ENCODE measurements at regions not wholly inside any gene's neighbourhood (a gene's known extent, or its start where the extent isn't known, plus 50 kb on each side); places are given as distances from the start of the nearest gene placed in this dataset.

GRCh38 chr3:72222410-72222809, 437.5 kb upstream of the PROK2 start:
- Histone ChIP-seq H2AFZ (replicated peaks; ENCODE audit: low read length, poor library complexity) (no peak overlapping the region), H3K18ac (ENCODE audit: low read depth, low read length) (no peak overlapping the region), H3K14ac (replicated peaks; ENCODE audit: low read depth, low read length) (no peak overlapping the region), H2BK120ac (ENCODE audit: low read depth, low read length) (no peak overlapping the region), H3K23ac (ENCODE audit: low read depth, low read length) (no peak overlapping the region), H4K8ac (ENCODE audit: low read depth in 2 of 2, low read length in 2 of 2) (no peak overlapping the region), H3K9ac (ENCODE audit: low read depth, low read length) (no peak overlapping the region), H4K5ac (ENCODE audit: low read depth, low read length) (no peak overlapping the region), H3K27ac (ENCODE audit: insufficient read depth, low read length) (no peak overlapping the region), H3K9me1 (ENCODE audit: insufficient read depth, low read length) (no peaks in the 10 kb centered on the region), H3K27me3 (ENCODE audit: control insufficient read depth, insufficient read depth, low read length) (peaks cover 10% of the 10 kb centered on the region), H4K91ac (ENCODE audit: insufficient read depth, low read depth, low read length) (no peak overlapping the region), H3K4me3 (ENCODE audit: insufficient read depth, low read depth, low read length) (no peak overlapping the region), H2AK9ac (replicated peaks; ENCODE audit: low read depth, low read length, poor library complexity) (no peak overlapping the region), H3K4ac (ENCODE audit: low read depth, low read length) (no peak overlapping the region), H3K9me3 (ENCODE audit: control insufficient read depth, insufficient read depth, low read length) (0 out of 2 replicates have a peak, but pooled peaks cover 2% of the 10 kb centered on the region), H2BK20ac (ENCODE audit: low read depth, low read length) (no peak overlapping the region), H4K20me1 (ENCODE audit: insufficient read depth, low read length) (no peaks in the 10 kb centered on the region), H3K56ac (ENCODE audit: extremely low read depth, insufficient read depth, low read length) (no peak overlapping the region), H2AK5ac (ENCODE audit: low read depth, low read length) (no peak overlapping the region), H3K4me2 (ENCODE audit: low read depth, low read length) (no peak overlapping the region), H2BK15ac (ENCODE audit: low read depth, low read length) (no peak overlapping the region), H3K4me1 (ENCODE audit: control insufficient read depth, insufficient read depth, low read length) (no peaks in the 10 kb centered on the region; the same call in 1 of the 2 replicates), H2BK5ac (ENCODE audit: low read depth, low read length, poor library complexity, severe bottlenecking) (no peak overlapping the region), H3K36me3 (ENCODE audit: control insufficient read depth, insufficient read depth, low read length) (no peaks in the 10 kb centered on the region), H3K79me1 (ENCODE audit: low read depth in 1 of 2, low read length in 2 of 2) (no peaks in the 10 kb centered on the region)
- dilution Hi-C loops (cut with HindIII; ENCODE audit: low sequenced_read_pairs, unreplicated experiment) (no loop called here), intact Hi-C loops (cut with micrococcal nuclease) (no loop called here), in situ Hi-C loops (cut with MboI; ENCODE audit: low sequenced_read_pairs) (no loop called here)
- BruUV-seq (replicated peaks): no TSS peak
- ATAC-seq (ENCODE audit: low read depth) (no peak), DNase-seq (no peak)
- no peak for TF ChIP-seq MAZ (IDR thresholded peaks at IDR 0.05; ENCODE audit: borderline replicate concordance, low read depth, low read length)
- no peak for TF ChIP-seq CHD1 (IDR thresholded peaks at IDR 0.05; ENCODE audit: low read depth, low read length)
- no peak for TF ChIP-seq POLR2A (IDR thresholded peaks at IDR 0.05; ENCODE audit: low read depth, low read length)
- TF ChIP-seq CEBPB (IDR thresholded peaks at IDR 0.05; ENCODE audit: low read depth, low read length): no peak
- no peak for TF ChIP-seq USF2 (IDR thresholded peaks at IDR 0.05; ENCODE audit: low read depth, low read length)
- TF ChIP-seq RFX5 (IDR thresholded peaks at IDR 0.05; ENCODE audit: low read depth, low read length): no peak
- no peak for TF ChIP-seq MAFK (IDR thresholded peaks at IDR 0.05; ENCODE audit: low read depth, low read length)
- no peak for TF ChIP-seq SMC3 (IDR thresholded peaks at IDR 0.05; ENCODE audit: low read depth, low read length)
- no peak for TF ChIP-seq MXI1 (IDR thresholded peaks at IDR 0.05; ENCODE audit: borderline replicate concordance, low read depth, low read length)
- TF ChIP-seq ELK1 (IDR thresholded peaks at IDR 0.05; ENCODE audit: borderline replicate concordance, low read depth, low read length): no peak
- no peak for TF ChIP-seq CTCF (conservative IDR thresholded peaks at IDR 0.05; ENCODE audit: low read depth, low read length)
- TF ChIP-seq RCOR1 (IDR thresholded peaks at IDR 0.05; ENCODE audit: insufficient replicate concordance, low read length): no peak
- TF ChIP-seq FOS (IDR thresholded peaks at IDR 0.05; ENCODE audit: low read depth, low read length): no peak
- ChIA-PET CTCF (interaction anchor here (0.8 to 1.1 kb wide), 2 partner anchors 44 to 57 kb away, joined by 3 read pairs; no protein-coding TSS in a partner anchor), POLR2A (ENCODE audit: unreplicated experiment) (no interaction called here)
- WGBS, 2 experiments (ENCODE audit: extremely low coverage in 2 of 2, insufficient read length in 1 of 2): no CpG with 5 or more reads among the region's 9 CpGs

All from IMR-90 (cell line).